GM23338 (cell line): ENCODE measurements at regions not wholly inside any gene's neighbourhood (a gene's known extent, or its start where the extent isn't known, plus 50 kb on each side); places are given as distances from the start of the nearest gene placed in this dataset.

Experiments used
- ATAC-seq: fragments of 200-7000 bp; cut with Tn5 transposase; 3 replicates; pipeline ENCODE4 v1.9.1; 2020
- DNase-seq: peaks from one replicate; pipeline ENCODE4 v3.0.0-alpha.2; 2015; ENCODE audit warnings: low spot score
- H2AFZ ChIP-seq: fragments of 200-600 bp; sonication (generic); 2 replicates; pipeline ENCODE4 v1.8.0; 2016; ENCODE audit warnings: antibody characterized with exemption, mild to moderate bottlenecking, moderate library complexity
- H3F3A ChIP-seq: fragments of 200-600 bp; sonication (generic); replicated peaks from 2 replicates; pipeline ENCODE4 v1.8.0; 2017; ENCODE audit warnings: antibody characterized with exemption, mixed run types, low read depth
- H3K27ac ChIP-seq: fragments of 200-600 bp; sonication (generic); 2 replicates; pipeline ENCODE4 v1.6.1; 2016; ENCODE audit warnings: low read depth
- H3K27me3 ChIP-seq: fragments of 200-600 bp; sonication (generic); 2 replicates; pipeline ENCODE4 v1.8.0; 2016; ENCODE audit warnings: mild to moderate bottlenecking, mixed run types, moderate library complexity; ENCODE audit not compliant: insufficient read depth
- H3K36me3 ChIP-seq: fragments of 200-600 bp; sonication (generic); 2 replicates; pipeline ENCODE4 v1.8.0; 2016; ENCODE audit warnings: mild to moderate bottlenecking; ENCODE audit not compliant: insufficient read depth
- H3K4me1 ChIP-seq: fragments of 200-600 bp; sonication (generic); 2 replicates; pipeline ENCODE4 v1.8.0; 2016; ENCODE audit warnings: mild to moderate bottlenecking, moderate library complexity; ENCODE audit not compliant: insufficient read depth
- H3K4me2 ChIP-seq: fragments of 200-600 bp; sonication (generic); 2 replicates; pipeline ENCODE4 v1.7.1; 2017; ENCODE audit warnings: mixed run types
- H3K4me3 ChIP-seq: fragments of 200-600 bp; sonication (generic); 2 replicates; pipeline ENCODE4 v1.6.1; 2016; ENCODE audit warnings: mixed run types
- H3K79me2 ChIP-seq: fragments of 200-600 bp; sonication (generic); replicated peaks from 2 replicates; pipeline ENCODE4 v1.8.0; 2017; ENCODE audit warnings: mild to moderate bottlenecking; ENCODE audit not compliant: insufficient read depth
- H3K9me2 ChIP-seq: fragments of 200-600 bp; sonication (generic); 2 replicates; pipeline ENCODE4 v1.8.0; 2017; ENCODE audit not compliant: insufficient read depth
- H4K20me1 ChIP-seq: fragments of 200-600 bp; sonication (generic); replicated peaks from 2 replicates; pipeline ENCODE4 v1.8.0; 2017; ENCODE audit warnings: mild to moderate bottlenecking; ENCODE audit not compliant: insufficient read depth
- H3K27ac Mint-ChIP-seq: 2 replicates; pipeline ENCODE4 v1.8.0; 2020; ENCODE audit warnings: inconsistent platforms, mild to moderate bottlenecking, moderate library complexity, mixed read lengths
- H3K27me3 Mint-ChIP-seq: 3 replicates; pipeline ENCODE4 v1.8.0; 2022; ENCODE audit warnings: low read depth, mild to moderate bottlenecking, moderate library complexity, mixed read lengths, inconsistent platforms; ENCODE audit not compliant: insufficient read depth, poor library complexity
- H3K36me3 Mint-ChIP-seq: 3 replicates; pipeline ENCODE4 v1.8.0; 2021; ENCODE audit warnings: low read depth, mild to moderate bottlenecking, inconsistent platforms, moderate library complexity, mixed read lengths
- H3K4me1 Mint-ChIP-seq: 3 replicates; pipeline ENCODE4 v1.8.0; 2020; ENCODE audit warnings: mild to moderate bottlenecking, inconsistent platforms, mixed read lengths
- H3K4me3 Mint-ChIP-seq: 3 replicates; pipeline ENCODE4 v1.8.0; 2021; ENCODE audit warnings: moderate library complexity, mild to moderate bottlenecking, inconsistent platforms, mixed read lengths
- H3K9me3 Mint-ChIP-seq: 3 replicates; pipeline ENCODE4 v1.8.0; 2020; ENCODE audit warnings: moderate library complexity, mild to moderate bottlenecking, inconsistent platforms, mixed read lengths
- CREB1 ChIP-seq: fragments of 250-450 bp; sonication (Bioruptor Pico); IDR thresholded peaks from 2 replicates; pipeline ENCODE4 v1.5.0; 2020; ENCODE audit warnings: low read depth, mild to moderate bottlenecking, moderate library complexity
- EZH2 ChIP-seq: fragments of 200-600 bp; sonication (generic); IDR thresholded peaks from one replicate; pipeline ENCODE4 v1.8.0; 2017; ENCODE audit warnings: antibody characterized with exemption, mild to moderate bottlenecking, low read depth; ENCODE audit not compliant: unreplicated experiment
- EZH2phosphoT487 ChIP-seq: fragments of 200-600 bp; sonication (generic); IDR thresholded peaks from one replicate; pipeline ENCODE4 v1.8.1; 2018; ENCODE audit warnings: antibody characterized with exemption; ENCODE audit not compliant: unreplicated experiment
- JUNB ChIP-seq: IDR thresholded peaks from one replicate; pipeline ENCODE4 v1.6.1; 2016; ENCODE audit warnings: antibody characterized with exemption; ENCODE audit not compliant: unreplicated experiment
- NANOG ChIP-seq: IDR thresholded peaks from 2 replicates; pipeline ENCODE4 v1.6.1; 2016; ENCODE audit warnings: antibody characterized with exemption, borderline replicate concordance
- STAT1 ChIP-seq: IDR thresholded peaks from one replicate; pipeline ENCODE4 v1.6.1; 2016; ENCODE audit warnings: antibody characterized with exemption; ENCODE audit not compliant: unreplicated experiment
- ZNF114 ChIP-seq: fragments of 250-450 bp; sonication (Bioruptor Pico); IDR thresholded peaks from 2 replicates; pipeline ENCODE4 v1.5.0; 2020; ENCODE audit warnings: mild to moderate bottlenecking, moderate library complexity
- ZNF331 ChIP-seq: fragments of 250-450 bp; sonication (Bioruptor Pico); IDR thresholded peaks from 2 replicates; pipeline ENCODE4 v1.5.0; 2020; ENCODE audit warnings: low read depth, mild to moderate bottlenecking, moderate library complexity
- ZNF462 ChIP-seq: fragments of 250-450 bp; sonication (Bioruptor Pico); IDR thresholded peaks from 2 replicates; pipeline ENCODE4 v1.5.0; 2020; ENCODE audit warnings: mild to moderate bottlenecking, moderate library complexity
- TF ChIP-seq, protein P1 (sequence below): IDR thresholded peaks from one replicate; pipeline ENCODE4 v1.6.1; 2018; ENCODE audit warnings: antibody characterized with exemption; ENCODE audit not compliant: unreplicated experiment

GRCh38 chr2:241966647-241967466, 97.3 kb downstream of the RTP5 start:
- H3K36me3 Mint-ChIP-seq = 0 out of 3 replicates have a peak, but pooled peaks cover under 1% of the 10 kb centered on the region
- Histone ChIP-seq H3K4me1 (no peaks in the 10 kb centered on the region), H2AFZ (no peak overlapping the region), H4K20me1 (peaks cover 2% of the 10 kb centered on the region; the same call in 1 of the 2 replicates), H3K27ac (no peak overlapping the region), H3K9me2 (no peaks in the 10 kb centered on the region; the same call in 1 of the 2 replicates), H3K36me3 (no peaks in the 10 kb centered on the region), H3K4me3 (no peak overlapping the region), H3K79me2 (no peaks in the 10 kb centered on the region), H3F3A (no peaks in the 10 kb centered on the region), H3K27me3 (no peaks in the 10 kb centered on the region), H3K4me2 (no peak overlapping the region)
- no peak for TF ChIP-seq EZH2phosphoT487
- no peak for TF ChIP-seq CREB1 (CRISPR knock-in tag)
- TF ChIP-seq ZNF331 (CRISPR knock-in tag) = no peak
- TF ChIP-seq, protein P1, sequence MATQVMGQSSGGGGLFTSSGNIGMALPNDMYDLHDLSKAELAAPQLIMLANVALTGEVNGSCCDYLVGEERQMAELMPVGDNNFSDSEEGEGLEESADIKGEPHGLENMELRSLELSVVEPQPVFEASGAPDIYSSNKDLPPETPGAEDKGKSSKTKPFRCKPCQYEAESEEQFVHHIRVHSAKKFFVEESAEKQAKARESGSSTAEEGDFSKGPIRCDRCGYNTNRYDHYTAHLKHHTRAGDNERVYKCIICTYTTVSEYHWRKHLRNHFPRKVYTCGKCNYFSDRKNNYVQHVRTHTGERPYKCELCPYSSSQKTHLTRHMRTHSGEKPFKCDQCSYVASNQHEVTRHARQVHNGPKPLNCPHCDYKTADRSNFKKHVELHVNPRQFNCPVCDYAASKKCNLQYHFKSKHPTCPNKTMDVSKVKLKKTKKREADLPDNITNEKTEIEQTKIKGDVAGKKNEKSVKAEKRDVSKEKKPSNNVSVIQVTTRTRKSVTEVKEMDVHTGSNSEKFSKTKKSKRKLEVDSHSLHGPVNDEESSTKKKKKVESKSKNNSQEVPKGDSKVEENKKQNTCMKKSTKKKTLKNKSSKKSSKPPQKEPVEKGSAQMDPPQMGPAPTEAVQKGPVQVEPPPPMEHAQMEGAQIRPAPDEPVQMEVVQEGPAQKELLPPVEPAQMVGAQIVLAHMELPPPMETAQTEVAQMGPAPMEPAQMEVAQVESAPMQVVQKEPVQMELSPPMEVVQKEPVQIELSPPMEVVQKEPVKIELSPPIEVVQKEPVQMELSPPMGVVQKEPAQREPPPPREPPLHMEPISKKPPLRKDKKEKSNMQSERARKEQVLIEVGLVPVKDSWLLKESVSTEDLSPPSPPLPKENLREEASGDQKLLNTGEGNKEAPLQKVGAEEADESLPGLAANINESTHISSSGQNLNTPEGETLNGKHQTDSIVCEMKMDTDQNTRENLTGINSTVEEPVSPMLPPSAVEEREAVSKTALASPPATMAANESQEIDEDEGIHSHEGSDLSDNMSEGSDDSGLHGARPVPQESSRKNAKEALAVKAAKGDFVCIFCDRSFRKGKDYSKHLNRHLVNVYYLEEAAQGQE = no peak
- TF ChIP-seq ZNF462 (CRISPR knock-in tag) = no peak
- no peak for TF ChIP-seq EZH2
- TF ChIP-seq JUNB = no peak
- TF ChIP-seq NANOG = no peak
- TF ChIP-seq STAT1 = no peak
- no peak for TF ChIP-seq ZNF114 (CRISPR knock-in tag)
- no peak overlapping the region for H3K27ac Mint-ChIP-seq
- no peaks in the 10 kb centered on the region for H3K9me3 Mint-ChIP-seq
- peaks cover 2% of the 10 kb centered on the region for H3K27me3 Mint-ChIP-seq
- ATAC-seq = no peak
- no peak for DNase-seq
- H3K4me3 Mint-ChIP-seq = no peak overlapping the region
- H3K4me1 Mint-ChIP-seq = peaks cover 3% of the 10 kb centered on the region; the same call in 1 of the 3 replicates
